ENCODE measurements at regions not wholly inside any gene's neighbourhood (a gene's known extent, or its start where the extent isn't known, plus 50 kb on each side); places are given as distances from the start of the nearest gene placed in this dataset.

- TF ChIP-seq CTCF (IDR thresholded peaks at IDR 0.05) (no peak), MXI1 (IDR thresholded peaks at IDR 0.05; ENCODE audit: low read depth, low read length) (no peak), TEAD4 (IDR thresholded peaks at IDR 0.05; ENCODE audit: borderline replicate concordance, insufficient read depth) (no peak), EP300 (IDR thresholded peaks at IDR 0.05; ENCODE audit: borderline replicate concordance in 1 of 2, low read depth in 1 of 2, low read length in 1 of 2) (no peak), PBX3 (IDR thresholded peaks at IDR 0.05) (0 out of 2 replicates have a peak, but pooled peaks have one; percentile 25), FOSL2 (IDR thresholded peaks at IDR 0.05; ENCODE audit: borderline replicate concordance, low read depth) (peak; percentile 43; the same call in 1 of the 2 replicates), POLR2AphosphoS5 (IDR thresholded peaks at IDR 0.05; ENCODE audit: low read depth, low read length) (no peak), SMC3 (IDR thresholded peaks at IDR 0.05; ENCODE audit: low read depth, low read length) (no peak)
- TF ChIP-seq, protein P1, sequence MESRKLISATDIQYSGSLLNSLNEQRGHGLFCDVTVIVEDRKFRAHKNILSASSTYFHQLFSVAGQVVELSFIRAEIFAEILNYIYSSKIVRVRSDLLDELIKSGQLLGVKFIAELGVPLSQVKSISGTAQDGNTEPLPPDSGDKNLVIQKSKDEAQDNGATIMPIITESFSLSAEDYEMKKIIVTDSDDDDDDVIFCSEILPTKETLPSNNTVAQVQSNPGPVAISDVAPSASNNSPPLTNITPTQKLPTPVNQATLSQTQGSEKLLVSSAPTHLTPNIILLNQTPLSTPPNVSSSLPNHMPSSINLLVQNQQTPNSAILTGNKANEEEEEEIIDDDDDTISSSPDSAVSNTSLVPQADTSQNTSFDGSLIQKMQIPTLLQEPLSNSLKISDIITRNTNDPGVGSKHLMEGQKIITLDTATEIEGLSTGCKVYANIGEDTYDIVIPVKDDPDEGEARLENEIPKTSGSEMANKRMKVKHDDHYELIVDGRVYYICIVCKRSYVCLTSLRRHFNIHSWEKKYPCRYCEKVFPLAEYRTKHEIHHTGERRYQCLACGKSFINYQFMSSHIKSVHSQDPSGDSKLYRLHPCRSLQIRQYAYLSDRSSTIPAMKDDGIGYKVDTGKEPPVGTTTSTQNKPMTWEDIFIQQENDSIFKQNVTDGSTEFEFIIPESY (IDR thresholded peaks at IDR 0.05; ENCODE audit: borderline replicate concordance, low read depth) = no peak
Measured at GRCh38 chr20:11387189-11387754, 530.4 kb upstream of the BTBD3 start.
